Right hindlimb (tissue), 1 donor: ENCODE measurements at regions not wholly inside any gene's neighbourhood (a gene's known extent, or its start where the extent isn't known, plus 50 kb on each side); places are given as distances from the start of the nearest gene placed in this dataset.

ENCODE experiments used
- DNase-seq: peaks from one replicate; pipeline ENCODE4 v3.0.0-alpha.2; 2018

- DNase-seq = no peak
These were observed 794.3 kb downstream of the NR2F2 start for GRCh38 chr15:97124790-97125189.

- no peak for DNase-seq
These were observed 796.2 kb downstream of the NR2F2 start for GRCh38 chr15:97126553-97127233.

DNA sequence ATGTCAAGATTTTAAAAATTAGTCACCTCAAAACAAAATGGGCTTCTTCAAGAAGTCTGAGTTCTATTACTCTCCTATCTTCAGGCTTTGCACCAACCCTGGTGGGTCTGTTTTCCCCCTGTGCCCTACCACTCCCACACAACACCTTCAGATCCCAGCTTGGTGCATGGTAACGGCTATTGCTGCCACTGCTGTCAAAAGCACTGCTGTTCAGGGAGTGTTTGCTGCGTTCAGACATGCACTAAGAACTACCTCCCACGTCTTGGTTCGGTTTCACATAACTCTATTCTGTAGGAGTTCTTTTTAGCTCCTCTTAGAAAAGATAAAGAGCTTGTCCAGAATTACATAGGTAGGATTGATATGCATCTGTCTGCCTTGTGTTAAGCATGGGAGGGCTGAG is 799.2 kb downstream of the NR2F2 start:
- DNase-seq = no peak

GRCh38 chr15:97140216-97140615 is 809.7 kb downstream of the NR2F2 start:
- DNase-seq = no peak

DNA sequence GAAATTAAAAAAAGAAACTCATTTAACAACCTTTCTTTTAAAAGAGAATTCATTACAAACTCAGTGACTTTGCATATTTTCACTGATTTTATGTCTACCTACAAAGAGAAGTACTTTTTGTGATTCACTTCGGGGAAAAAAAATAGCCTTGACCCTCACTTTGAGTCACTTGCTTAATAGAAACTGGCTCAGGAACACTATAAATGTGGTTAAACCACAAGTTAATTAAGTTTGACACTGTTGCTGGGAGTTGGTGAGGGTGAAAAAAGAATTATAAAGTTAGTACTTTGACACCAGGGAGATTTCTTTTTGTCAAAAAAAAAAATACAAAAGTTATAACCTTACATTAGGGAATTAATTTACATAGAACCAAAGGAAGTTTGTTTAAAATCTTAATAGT is 810.9 kb downstream of the NR2F2 start:
- no peak for DNase-seq

DNA sequence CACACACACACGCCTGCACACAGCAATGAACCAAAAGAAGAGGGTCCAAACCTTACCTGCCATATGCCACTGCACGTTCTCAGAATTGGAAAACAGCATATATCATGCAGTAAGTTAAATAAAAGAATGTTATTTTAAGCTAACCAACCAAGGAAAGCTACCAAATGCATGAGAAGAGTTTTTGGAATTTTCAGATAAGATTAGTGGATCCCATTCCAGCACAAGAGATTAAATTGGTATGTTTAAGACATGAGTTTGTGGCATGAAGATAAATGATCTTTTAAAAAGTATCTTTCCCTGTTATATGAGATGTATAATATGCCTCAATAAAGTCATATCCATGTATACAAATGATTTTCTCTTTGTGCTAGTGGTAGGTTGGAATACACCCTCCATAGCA is 811.4 kb downstream of the NR2F2 start:
- DNase-seq = no peak

DNA sequence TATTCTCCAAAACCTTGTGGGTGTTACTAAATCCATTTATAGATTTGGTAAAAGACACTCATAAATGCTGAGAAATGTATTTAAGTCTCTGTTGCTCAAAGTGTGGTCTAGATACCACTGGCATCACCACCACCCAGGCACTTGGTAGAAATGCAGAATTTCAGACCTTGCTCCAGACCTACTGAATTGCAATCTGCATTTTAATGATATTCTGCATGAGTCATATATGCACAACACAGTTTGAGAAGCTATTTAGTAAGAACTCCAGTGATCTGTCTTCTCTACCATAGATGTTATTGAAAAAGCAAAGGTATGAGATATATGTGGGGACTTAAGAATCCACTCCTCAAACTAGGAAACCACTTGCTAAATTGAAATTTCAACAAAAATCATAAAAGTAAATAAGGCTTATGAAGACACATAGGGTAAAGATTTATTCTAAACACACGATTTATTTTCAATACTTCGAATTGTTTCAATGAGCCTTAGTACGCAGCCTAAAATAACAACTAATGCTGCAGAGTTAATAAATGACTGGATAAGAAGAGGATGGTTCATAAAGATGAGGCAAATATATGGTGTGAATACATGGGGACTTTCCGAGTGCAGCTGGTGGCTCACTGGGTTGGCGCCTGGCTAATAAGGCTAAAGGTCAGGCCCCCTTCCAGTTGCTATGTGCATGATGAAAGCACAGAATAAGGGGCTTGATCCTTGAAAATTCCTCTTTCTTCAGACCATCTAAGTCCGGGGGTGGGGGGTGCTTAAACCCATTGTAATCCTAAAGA is 813.3 kb downstream of the NR2F2 start:
- DNase-seq = no peak

GRCh38 chr15:97144377-97144711 is 813.8 kb downstream of the NR2F2 start:
- no peak for DNase-seq

GRCh38 chr15:97146929-97147870 is 813.3 kb upstream of the ARRDC4 start:
- no peak for DNase-seq

GRCh38 chr15:97153356-97153965 is 807.0 kb upstream of the ARRDC4 start:
- DNase-seq = no peak

GRCh38 chr15:97156739-97157265 is 803.7 kb upstream of the ARRDC4 start:
- no peak for DNase-seq

DNA sequence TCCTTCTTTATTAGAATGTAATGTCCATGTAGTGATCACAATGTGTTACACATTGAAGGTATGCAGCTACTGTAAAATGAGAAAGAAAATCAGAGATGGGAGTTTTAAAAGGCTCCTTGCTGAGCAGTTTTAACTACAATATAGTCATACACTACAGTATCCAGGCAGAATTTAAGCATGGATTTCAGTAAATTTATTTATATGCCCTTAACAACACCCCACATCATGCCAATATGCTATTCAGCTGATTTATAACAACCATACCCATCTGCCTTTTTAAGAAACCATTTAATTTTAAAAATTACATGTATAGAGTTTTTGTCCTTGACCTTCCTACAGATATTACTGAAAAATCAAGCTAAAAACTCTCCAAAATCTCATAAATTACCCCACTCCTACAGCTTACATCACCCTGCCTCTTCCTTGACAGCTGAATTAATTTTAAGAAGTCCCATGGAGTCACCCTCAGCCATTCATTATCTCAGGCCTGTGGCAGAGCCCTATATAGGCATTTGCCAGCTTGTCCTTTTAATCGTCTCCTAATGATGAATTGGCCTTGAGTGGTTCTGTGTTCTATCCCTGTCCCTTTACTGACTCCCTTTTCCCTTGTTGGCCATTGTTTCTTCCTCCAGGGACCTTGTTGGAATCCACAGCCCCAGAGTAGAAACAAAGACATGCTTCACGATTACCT is 797.6 kb upstream of the ARRDC4 start:
- DNase-seq = no peak

- DNase-seq = no peak
These were observed 795.3 kb upstream of the ARRDC4 start for GRCh38 chr15:97165205-97165604.

DNA sequence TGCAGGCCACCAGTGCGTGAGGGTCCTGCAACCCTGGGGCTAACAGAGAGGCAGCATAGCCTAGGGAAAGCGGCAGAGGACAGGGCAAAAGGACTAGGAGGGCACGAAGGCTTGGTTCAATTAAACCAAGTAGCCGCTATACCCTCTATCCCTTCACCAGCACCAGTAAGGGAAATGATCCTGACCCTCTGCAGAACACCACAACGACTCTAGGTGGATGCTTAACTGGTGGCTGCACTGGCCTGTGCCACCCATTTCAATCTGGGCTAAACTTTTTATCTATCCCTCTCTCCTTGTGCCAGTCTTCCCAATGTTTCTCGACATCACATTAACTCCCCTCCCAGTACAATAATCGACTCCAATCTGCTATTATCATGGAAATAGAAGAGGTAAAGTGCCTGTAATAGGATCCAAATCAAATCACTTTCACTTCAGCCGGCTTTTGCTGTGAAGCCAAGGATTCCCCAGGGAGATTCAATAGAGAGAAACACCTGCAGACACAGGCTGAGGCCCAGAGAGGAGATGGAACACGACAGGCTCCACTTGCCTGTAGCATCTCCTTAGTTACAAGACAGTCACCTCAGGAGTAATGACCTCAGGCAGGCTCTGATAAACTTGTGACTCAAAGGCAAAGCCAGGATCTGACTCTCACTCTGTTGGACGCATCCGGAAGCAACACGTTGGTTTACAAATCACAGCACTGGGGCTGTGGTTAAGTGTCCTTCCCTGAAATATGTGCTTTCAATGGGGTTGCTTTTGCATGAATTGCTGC is 791.6 kb upstream of the ARRDC4 start:
- no peak for DNase-seq

DNA sequence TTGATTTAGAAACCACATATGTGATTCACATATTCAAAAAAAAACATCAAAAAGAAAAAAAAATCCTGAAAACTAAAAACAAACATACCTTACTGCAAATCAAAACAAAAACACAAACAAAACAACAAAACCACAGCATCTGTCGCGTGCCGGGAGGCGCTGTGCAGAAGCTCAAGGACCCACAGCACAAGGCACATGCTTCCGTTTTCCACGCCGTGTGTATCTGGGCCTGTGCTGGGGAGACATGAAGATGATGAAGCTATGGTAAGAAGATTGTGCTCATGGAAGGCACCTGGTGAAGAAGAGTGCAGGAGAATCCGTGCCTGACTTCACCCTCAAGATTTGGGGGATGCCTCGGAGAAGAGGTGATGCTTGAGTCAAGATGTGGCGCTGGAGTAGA is 788.9 kb upstream of the ARRDC4 start:
- DNase-seq = no peak

- DNase-seq = no peak
These were observed 785.5 kb upstream of the ARRDC4 start for GRCh38 chr15:97174886-97175540.

- peak; percentile 21 for DNase-seq
These were observed 783.3 kb upstream of the ARRDC4 start for GRCh38 chr15:97177151-97177577.

GRCh38 chr15:97182581-97182980 is 777.9 kb upstream of the ARRDC4 start:
- no peak for DNase-seq

GRCh38 chr15:97189162-97189780 is 771.2 kb upstream of the ARRDC4 start:
- DNase-seq = no peak

DNA sequence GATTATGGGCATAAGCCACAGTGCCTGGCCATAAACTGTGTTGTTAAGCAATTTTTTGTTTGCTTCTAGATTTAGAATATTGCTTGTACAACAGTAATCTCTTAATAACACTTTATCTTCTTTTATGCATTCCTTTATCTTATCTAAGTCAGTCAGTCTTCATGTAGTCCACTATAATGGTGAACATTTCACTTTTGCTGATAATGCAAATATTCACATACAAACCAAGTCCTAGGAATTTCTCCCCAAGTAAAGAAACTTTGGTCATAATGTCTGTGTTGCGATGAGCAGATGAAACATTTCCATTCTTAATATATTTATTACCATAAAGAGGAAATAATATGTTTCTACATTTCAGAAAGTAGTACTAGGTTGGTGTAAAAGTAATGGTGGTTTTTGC is 765.8 kb upstream of the ARRDC4 start:
- DNase-seq = no peak
